BLaER1 (cell line): ENCODE measurements at regions not wholly inside any gene's neighbourhood (a gene's known extent, or its start where the extent isn't known, plus 50 kb on each side); places are given as distances from the start of the nearest gene placed in this dataset.

Experiments used
- H3K27ac ChIP-seq: shearing (Covaris generic); formaldehyde crosslinking; 2 replicates; pipeline ENCODE4 v1.8.1; 2022
- H3K27me3 ChIP-seq: shearing (Covaris generic); formaldehyde crosslinking; 2 replicates; pipeline ENCODE4 v1.8.1; 2022
- H3K36me3 ChIP-seq: shearing (Covaris generic); formaldehyde crosslinking; 2 replicates; pipeline ENCODE4 v1.8.1; 2022
- H3K4me1 ChIP-seq: shearing (Covaris generic); formaldehyde crosslinking; 2 replicates; pipeline ENCODE4 v1.8.1; 2022
- H3K4me2 ChIP-seq: shearing (Covaris generic); formaldehyde crosslinking; 2 replicates; pipeline ENCODE4 v1.8.1; 2022
- H3K4me3 ChIP-seq: shearing (Covaris generic); formaldehyde crosslinking; 2 replicates; pipeline ENCODE4 v1.8.1; 2022
- H3K9ac ChIP-seq: shearing (Covaris generic); formaldehyde crosslinking; 2 replicates; pipeline ENCODE4 v1.8.1; 2022
- H3K9me3 ChIP-seq: shearing (Covaris generic); formaldehyde crosslinking; 2 replicates; pipeline ENCODE4 v1.8.1; 2022
- H4K20me1 ChIP-seq: shearing (Covaris generic); formaldehyde crosslinking; 2 replicates; pipeline ENCODE4 v1.8.1; 2022
- Cebpa-rat ChIP-seq: shearing (Covaris generic); IDR thresholded peaks from 2 replicates; pipeline ENCODE4 v1.8.1; 2022

DNA sequence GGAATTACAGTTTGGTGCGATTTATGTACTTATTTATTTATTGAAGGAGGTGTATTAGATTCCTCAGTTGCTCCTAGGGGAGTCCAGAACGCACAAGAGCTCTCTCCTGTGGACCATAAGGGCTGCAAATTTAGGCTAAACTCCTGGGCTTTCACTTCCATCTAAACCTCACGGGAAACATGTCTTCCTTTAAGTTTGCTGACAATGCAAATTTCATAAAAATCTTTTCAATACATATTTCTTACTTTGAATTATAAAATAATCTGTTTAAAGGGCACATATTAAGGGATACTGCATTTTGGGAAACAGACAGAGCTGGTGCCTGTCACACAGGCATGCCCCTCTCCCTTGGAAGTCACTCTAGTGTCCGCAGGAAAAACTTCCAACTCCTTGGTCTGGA lies 438.0 kb upstream of the CPEB2 start:
- Histone ChIP-seq H3K27me3 (no peaks in the 10 kb centered on the region), H3K27ac (no peak overlapping the region), H3K4me3 (no peak overlapping the region), H4K20me1 (no peaks in the 10 kb centered on the region), H3K36me3 (no peaks in the 10 kb centered on the region), H3K4me1 (no peaks in the 10 kb centered on the region), H3K9me3 (peaks cover 5% of the 10 kb centered on the region), H3K9ac (no peak overlapping the region), H3K4me2 (no peak overlapping the region)
- no peak for TF ChIP-seq Cebpa-rat

DNA sequence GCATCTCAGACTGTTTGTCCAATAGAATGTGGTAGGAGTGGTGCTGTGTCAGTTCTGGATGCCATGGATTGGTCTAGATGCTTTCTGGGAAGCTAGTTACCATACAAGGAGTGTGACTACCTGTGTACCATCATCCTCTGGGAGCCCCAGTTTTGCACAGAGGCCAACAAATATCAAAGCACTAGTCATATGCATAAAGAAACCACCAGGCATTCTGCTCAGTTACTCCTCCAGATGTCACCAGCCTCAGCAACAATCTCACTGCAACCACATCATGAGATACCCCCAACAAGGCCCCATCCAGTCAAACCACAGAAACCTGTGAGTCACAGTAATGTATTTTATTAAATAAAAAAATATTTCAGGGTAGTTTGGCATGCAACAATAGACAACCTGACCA lies 435.8 kb upstream of the CPEB2 start:
- H3K27ac ChIP-seq: no peak overlapping the region
- H3K36me3 ChIP-seq: no peaks in the 10 kb centered on the region
- H3K27me3 ChIP-seq: no peaks in the 10 kb centered on the region
- no peak for TF ChIP-seq Cebpa-rat
- H3K4me2 ChIP-seq: no peak overlapping the region
- no peaks in the 10 kb centered on the region for H3K4me1 ChIP-seq
- peaks cover 5% of the 10 kb centered on the region for H3K9me3 ChIP-seq
- no peak overlapping the region for H3K9ac ChIP-seq
- no peak overlapping the region for H3K4me3 ChIP-seq
- no peaks in the 10 kb centered on the region for H4K20me1 ChIP-seq

DNA sequence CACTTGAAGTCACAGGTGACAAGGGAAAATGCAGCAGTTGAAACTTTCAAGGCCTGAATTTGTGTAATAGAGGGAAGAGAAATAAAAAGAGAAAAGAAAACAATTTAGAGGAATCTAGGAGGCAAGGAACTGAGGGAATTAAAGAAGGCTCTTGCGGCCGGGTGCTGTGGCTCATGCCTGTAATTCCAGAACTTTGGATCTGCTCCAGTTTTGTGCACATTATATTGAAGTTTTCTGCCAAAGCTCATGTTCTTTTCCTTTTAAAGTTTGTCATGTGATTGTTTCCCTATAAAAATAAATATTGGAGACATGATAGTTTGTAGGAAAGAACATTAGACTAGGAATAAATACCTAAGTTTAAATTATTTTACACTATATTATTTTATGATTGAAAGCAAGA lies 433.9 kb upstream of the CPEB2 start:
- Histone ChIP-seq H3K9ac (no peak overlapping the region), H3K27me3 (no peaks in the 10 kb centered on the region), H3K4me2 (no peak overlapping the region), H3K4me3 (no peak overlapping the region), H3K4me1 (no peaks in the 10 kb centered on the region), H3K27ac (no peak overlapping the region), H3K9me3 (peaks cover 5% of the 10 kb centered on the region), H3K36me3 (no peaks in the 10 kb centered on the region), H4K20me1 (no peaks in the 10 kb centered on the region)
- no peak for TF ChIP-seq Cebpa-rat

DNA sequence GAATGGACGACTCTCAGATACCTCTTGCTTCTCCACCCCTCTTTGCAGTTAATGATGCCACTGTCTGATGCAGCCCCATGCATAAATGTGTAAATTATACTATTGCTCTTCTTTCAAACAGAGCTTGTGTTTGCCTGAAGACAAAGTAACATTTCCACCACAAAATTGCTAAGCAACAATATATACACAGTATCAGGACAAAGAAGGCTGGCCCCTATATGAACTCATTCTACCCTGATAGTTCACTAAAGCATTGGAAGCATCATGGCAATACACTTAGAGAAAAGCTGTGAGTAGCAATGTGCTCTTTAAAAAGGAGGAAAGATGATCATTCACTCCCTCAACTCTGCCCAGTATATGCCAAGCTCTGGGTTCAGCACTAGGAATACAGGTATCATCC lies 427.0 kb upstream of the CPEB2 start:
- Histone ChIP-seq H3K27me3 (no peaks in the 10 kb centered on the region), H3K4me1 (no peaks in the 10 kb centered on the region), H4K20me1 (no peaks in the 10 kb centered on the region), H3K9me3 (no peaks in the 10 kb centered on the region), H3K27ac (no peak overlapping the region), H3K36me3 (no peaks in the 10 kb centered on the region), H3K4me2 (no peak overlapping the region), H3K4me3 (no peak overlapping the region), H3K9ac (no peak overlapping the region)
- TF ChIP-seq Cebpa-rat: no peak

DNA sequence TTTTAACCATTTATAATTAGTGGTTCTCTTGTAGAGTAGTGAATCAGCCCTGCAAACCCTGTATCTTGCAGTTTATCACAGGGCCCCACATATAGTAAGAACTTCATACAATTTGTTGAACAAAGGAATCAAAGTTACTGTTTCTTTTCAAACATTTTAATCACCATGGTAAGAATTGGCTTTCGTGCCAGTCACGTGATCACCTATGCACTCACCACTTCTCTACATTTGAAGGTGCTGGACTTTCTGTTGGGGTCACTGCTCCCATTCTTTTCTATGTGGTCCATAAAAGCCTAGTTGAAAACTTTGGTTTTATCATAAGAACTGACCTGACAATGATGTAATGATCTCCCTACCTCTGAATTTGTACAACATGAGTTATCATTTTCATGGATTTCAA lies 426.4 kb upstream of the CPEB2 start:
- TF ChIP-seq Cebpa-rat: no peak
- H3K9ac ChIP-seq: no peak overlapping the region
- no peak overlapping the region for H3K4me2 ChIP-seq
- no peaks in the 10 kb centered on the region for H3K9me3 ChIP-seq
- no peak overlapping the region for H3K4me3 ChIP-seq
- H3K36me3 ChIP-seq: no peaks in the 10 kb centered on the region
- H4K20me1 ChIP-seq: no peaks in the 10 kb centered on the region
- H3K27me3 ChIP-seq: no peaks in the 10 kb centered on the region
- H3K4me1 ChIP-seq: no peaks in the 10 kb centered on the region
- no peak overlapping the region for H3K27ac ChIP-seq

DNA sequence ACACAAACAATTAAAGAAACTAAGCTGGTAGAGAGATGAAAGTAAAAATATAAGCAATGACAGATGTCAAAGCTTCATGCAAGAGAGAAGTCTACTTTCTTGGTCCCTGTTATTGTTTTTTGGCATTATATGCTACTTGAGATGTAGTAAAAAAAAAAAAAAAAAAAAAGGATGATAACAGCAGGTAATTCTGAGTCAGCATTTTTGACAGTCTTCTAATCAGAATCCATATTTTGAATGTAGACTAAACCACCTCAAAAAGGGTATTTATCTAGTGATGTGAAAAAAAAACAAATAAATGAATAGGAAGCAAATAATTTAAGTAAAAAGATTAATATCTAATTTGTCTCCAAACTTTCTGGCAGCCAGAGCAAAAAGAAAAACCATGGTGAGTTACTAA lies 422.2 kb upstream of the CPEB2 start:
- H3K27ac ChIP-seq: no peak overlapping the region
- H3K4me1 ChIP-seq: no peaks in the 10 kb centered on the region
- H3K9me3 ChIP-seq: no peaks in the 10 kb centered on the region
- no peak overlapping the region for H3K9ac ChIP-seq
- no peaks in the 10 kb centered on the region for H4K20me1 ChIP-seq
- TF ChIP-seq Cebpa-rat: no peak
- no peak overlapping the region for H3K4me3 ChIP-seq
- H3K27me3 ChIP-seq: no peaks in the 10 kb centered on the region
- no peaks in the 10 kb centered on the region for H3K36me3 ChIP-seq
- no peak overlapping the region for H3K4me2 ChIP-seq

DNA sequence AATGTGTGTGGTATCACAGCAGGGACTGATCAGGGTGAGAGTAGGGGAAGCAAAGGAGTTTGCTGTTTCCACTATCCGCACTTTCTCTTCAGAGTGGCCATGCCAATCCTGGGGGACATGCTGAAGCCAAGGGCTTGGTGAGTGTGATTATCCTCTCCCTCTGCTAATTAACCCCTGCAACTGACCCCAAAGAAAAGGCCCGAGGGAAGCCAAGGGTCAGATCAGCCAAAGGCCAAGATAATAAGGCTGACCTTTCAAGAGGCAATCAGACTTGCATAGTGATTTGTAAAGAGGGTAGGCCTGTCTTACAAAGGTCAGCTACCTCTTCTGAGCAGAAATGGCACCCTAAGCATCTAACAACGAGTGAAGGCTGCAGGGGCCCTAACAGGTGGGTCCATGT lies 420.5 kb upstream of the CPEB2 start:
- Histone ChIP-seq H3K36me3 (no peaks in the 10 kb centered on the region), H3K9me3 (no peaks in the 10 kb centered on the region)
- TF ChIP-seq Cebpa-rat: no peak

DNA sequence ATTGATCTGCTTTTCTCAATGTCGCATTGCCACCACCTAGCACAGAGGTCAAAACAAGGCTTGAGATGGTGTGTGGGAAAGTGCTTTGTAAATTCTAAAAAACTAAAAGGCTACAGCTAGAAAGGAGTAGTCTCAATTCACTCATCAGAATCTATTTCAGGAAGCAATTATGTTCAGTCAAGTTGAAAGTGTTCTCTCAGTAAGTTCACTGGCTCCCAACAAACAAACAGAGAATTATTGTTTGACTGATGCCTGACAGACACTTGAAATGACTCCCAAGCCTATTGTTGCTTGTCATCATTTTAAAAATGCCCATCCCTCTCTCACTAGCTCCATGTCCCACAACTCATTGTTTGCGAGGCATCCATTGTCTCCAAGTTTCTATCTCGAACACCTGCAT lies 419.6 kb upstream of the CPEB2 start:
- Histone ChIP-seq H3K9ac (no peak overlapping the region), H4K20me1 (no peaks in the 10 kb centered on the region), H3K9me3 (no peaks in the 10 kb centered on the region), H3K36me3 (no peaks in the 10 kb centered on the region), H3K4me1 (no peaks in the 10 kb centered on the region), H3K27ac (no peak overlapping the region), H3K27me3 (no peaks in the 10 kb centered on the region), H3K4me2 (no peak overlapping the region), H3K4me3 (no peak overlapping the region)
- no peak for TF ChIP-seq Cebpa-rat

More for the DNA sequence above, 420.5 kb upstream of the CPEB2 start:
- no peak overlapping the region for H3K27ac ChIP-seq
- H4K20me1 ChIP-seq: no peaks in the 10 kb centered on the region
- no peak overlapping the region for H3K9ac ChIP-seq
- H3K4me3 ChIP-seq: no peak overlapping the region
- H3K4me1 ChIP-seq: no peaks in the 10 kb centered on the region
- H3K27me3 ChIP-seq: no peaks in the 10 kb centered on the region
- no peak overlapping the region for H3K4me2 ChIP-seq

DNA sequence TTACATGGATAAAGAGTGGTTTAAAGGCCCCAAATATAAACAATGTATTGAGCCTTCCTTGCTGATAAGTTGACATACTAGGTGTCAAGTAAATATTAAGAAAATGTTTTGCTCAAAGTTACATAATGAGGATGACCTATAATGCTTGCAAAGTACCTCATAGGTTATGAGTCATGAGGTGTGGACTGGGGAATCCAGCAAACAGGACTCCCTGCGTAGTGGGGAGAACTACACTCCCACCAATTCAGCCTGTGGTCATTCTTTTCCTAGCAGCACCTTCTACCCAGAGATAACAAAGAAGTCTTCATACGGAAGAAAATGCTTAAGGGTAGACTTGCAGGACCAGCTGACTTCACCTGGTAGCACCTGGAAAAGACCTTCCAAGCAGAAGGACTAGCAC lies 418.9 kb upstream of the CPEB2 start:
- H3K9me3 ChIP-seq: no peaks in the 10 kb centered on the region
- no peak overlapping the region for H3K9ac ChIP-seq
- no peaks in the 10 kb centered on the region for H3K36me3 ChIP-seq
- H3K27me3 ChIP-seq: no peaks in the 10 kb centered on the region
- no peak overlapping the region for H3K27ac ChIP-seq
- no peak for TF ChIP-seq Cebpa-rat
- no peaks in the 10 kb centered on the region for H4K20me1 ChIP-seq
- no peak overlapping the region for H3K4me2 ChIP-seq
- H3K4me3 ChIP-seq: no peak overlapping the region
- no peaks in the 10 kb centered on the region for H3K4me1 ChIP-seq

DNA sequence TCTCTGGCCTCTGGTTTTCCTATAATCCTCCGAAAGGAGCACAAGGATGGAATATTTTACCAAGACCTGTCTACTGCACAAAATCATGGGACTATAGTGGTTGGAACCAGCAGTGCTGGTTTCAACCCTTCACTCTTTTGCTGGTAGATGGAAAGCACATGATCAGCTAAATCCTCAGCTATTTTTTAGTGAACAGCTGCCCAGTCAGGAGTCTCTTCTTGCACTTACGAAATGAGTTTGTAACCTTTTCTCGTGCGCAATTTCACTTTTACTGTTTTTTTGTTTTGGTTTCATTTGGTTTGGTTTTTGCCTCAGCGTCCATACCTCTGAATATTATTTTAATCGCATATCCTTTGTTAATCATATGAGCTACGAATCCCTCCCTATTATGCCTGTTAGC lies 418.5 kb upstream of the CPEB2 start:
- Histone ChIP-seq H3K4me3 (no peak overlapping the region), H3K27me3 (no peaks in the 10 kb centered on the region), H3K4me1 (no peaks in the 10 kb centered on the region), H3K27ac (no peak overlapping the region), H3K4me2 (no peak overlapping the region), H3K9me3 (no peaks in the 10 kb centered on the region), H3K36me3 (no peaks in the 10 kb centered on the region), H3K9ac (no peak overlapping the region), H4K20me1 (no peaks in the 10 kb centered on the region)
- no peak for TF ChIP-seq Cebpa-rat

DNA sequence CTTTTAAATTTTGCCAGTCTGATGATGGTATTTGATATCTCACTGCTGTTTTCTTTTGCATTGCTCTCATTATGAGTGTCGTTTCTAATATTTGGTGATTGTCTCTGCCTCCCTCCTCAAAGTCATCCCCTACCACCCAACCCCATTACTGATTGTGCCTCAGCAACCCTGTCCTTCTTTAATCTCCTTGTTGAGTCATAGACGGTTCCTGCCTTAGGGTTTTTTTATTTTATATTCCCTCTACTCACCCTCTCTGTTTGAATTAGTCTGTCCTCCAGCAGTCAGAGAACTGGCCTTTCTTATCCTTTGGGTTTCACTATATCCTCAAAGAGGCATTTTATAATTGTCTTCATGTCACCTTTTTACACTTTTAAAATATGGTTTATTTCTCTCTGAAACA lies 409.3 kb upstream of the CPEB2 start:
- Histone ChIP-seq H3K36me3 (no peaks in the 10 kb centered on the region), H3K4me3 (no peak overlapping the region), H3K27ac (no peak overlapping the region), H3K9ac (no peak overlapping the region), H3K9me3 (0 out of 2 replicates have a peak, but pooled peaks cover 4% of the 10 kb centered on the region), H3K4me1 (no peaks in the 10 kb centered on the region), H4K20me1 (no peaks in the 10 kb centered on the region), H3K4me2 (no peak overlapping the region), H3K27me3 (no peaks in the 10 kb centered on the region)
- TF ChIP-seq Cebpa-rat: no peak
